GM19351 (cell line): ENCODE measurements at regions not wholly inside any gene's neighbourhood (a gene's known extent, or its start where the extent isn't known, plus 50 kb on each side); places are given as distances from the start of the nearest gene placed in this dataset.
"Not testable (repeated sequence)": the region's sequence is repeated elsewhere in the genome, so short reads cannot be mapped to it uniquely, and the experiment has no call there.

Source experiments
- ATAC-seq: cut with Tn5 transposase; IDR thresholded peaks from one replicate; pipeline ENCODE4 v1.9.1; 2021; ENCODE audit warnings: mild to moderate bottlenecking, moderate library complexity; ENCODE audit not compliant: unreplicated experiment

DNA sequence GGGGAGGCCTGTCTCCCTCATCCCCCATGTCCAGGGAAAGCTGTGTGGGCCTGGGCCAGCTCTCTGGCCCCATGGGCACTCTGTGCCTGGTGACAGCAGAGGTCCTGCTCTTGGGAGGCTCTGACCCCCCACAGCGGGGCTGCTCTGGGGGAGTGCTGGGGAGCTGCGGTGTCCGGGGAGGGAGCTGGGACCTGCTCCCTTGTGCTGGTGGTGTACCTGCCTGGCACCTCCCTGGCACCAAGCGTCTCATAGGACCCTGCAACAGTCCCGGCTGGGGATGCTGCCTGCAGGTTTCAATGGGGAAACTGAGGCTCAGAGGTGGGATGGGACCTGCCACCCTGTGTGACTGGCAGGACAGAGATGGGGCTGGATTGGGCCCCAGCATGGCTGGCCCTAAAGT is 111.3 kb downstream of the KIF26A start:
- ATAC-seq, result no peak

DNA sequence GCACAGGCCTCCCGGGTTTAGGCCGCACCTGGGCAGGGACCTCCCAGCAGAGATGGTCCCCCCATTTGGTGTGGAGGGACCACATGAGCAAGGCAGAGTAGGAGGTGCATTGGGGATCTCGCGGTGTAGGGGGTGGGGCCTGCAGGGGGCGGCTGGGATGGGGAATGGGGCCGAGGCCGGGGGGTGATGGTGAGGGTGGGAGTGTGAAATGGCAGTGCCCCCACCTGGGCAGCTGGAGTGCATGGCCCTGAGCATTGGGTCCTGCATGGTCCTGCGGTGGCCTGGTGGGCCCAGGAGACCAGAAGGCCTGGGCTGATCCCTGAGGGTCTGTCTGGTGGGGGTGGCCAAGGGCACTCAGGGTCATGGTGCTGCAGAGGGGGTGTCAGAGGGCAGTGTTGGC is 111.8 kb downstream of the KIF26A start:
- no peak for ATAC-seq

DNA sequence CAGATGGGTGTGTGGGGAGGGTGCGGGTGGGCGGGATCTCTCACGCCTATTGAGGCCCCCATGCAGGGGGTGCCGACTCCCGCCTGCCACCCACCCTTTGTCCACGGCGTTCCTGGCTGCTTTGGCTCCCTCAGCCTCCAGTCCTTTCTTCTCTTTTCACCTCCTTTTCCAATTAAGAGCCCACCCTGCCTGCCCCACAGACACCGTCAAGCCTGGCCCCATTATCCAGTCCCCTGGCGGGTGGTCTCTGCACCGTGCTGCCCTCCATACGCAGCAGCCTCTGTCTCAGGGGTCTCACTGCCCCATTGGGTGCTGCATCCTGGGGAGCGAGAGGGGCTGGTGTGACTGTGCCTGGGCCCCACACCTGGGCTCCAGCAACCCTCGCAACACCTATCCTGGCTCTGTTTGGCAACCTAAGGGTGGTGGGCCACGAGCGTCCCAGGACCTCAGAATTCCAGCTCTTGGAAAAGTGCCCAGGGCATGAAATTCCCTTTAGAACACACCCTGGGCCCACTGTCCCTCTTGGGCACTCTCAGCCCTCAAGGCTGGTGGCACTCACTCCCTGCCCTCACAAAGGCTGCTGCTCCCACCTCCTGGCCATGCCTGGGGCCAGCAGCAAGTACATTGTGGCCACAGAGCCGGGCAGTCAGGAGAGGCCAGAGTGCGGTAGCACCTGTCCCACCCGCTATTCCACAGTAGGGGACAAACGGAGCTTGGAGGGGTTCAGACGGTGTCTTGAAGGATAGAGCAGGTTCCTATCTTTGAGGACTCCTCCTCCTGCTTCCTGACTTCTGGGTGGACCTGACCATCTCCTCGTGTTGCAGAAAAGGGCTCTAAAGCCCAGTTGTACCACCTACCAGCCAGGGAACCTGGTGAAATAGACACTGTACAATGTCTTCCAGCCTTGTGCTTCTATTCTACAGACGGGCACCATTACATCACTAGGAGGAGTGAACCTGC is 114.1 kb downstream of the KIF26A start:
- ATAC-seq, result no peak

DNA sequence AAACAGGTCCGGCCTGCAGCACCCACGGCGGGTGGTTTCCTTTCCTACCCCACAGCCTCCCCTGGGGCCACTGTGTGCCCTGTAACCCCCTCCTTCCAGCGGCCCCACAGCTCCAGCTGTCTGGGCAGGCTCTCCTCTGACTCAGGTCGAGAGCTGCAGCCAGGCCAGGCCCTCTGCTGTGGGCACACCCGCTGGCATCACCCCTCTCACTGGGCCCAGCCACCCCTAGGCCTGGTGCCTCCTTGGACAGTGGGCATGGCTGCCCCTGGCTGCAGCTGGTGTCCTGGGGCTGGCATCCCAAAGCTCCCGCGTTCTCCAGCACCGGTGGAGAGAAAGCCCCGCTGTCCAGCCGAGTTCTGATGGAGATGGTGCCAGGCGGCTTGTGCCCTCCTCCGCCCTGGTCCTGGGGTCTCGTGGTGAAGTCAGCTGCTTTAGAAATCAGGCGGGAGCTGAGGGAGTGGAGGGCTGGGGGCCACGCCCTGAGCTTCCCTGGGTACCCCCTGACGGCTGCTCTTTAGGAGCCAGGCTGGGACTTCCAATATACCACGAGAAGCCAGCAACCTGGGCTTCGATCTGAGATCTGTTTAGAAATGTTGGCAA is 114.9 kb downstream of the KIF26A start:
- ATAC-seq, result no peak

DNA sequence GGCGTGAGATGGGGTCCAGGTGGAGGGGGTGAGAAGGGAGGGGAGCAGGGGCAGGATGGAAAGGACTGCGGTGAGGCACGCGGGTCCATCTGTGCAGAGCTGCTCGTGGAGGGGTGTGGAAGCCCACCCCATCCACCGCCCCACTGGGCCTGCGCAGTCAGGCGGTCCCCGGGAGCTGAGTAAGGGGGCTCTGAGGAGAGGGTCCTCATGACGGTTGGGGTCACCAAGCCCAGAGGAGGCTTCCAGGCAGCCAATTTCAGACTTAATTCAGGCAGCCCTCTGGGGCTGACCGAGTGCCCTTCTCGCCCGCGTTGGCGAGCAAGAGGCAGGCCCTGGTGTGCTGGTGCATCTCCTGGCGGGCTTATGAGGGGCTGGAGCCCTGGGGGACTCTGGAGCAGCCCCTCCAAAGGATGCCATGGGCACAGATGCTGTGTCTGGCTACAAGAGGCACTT is 115.5 kb downstream of the KIF26A start:
- no peak for ATAC-seq

DNA sequence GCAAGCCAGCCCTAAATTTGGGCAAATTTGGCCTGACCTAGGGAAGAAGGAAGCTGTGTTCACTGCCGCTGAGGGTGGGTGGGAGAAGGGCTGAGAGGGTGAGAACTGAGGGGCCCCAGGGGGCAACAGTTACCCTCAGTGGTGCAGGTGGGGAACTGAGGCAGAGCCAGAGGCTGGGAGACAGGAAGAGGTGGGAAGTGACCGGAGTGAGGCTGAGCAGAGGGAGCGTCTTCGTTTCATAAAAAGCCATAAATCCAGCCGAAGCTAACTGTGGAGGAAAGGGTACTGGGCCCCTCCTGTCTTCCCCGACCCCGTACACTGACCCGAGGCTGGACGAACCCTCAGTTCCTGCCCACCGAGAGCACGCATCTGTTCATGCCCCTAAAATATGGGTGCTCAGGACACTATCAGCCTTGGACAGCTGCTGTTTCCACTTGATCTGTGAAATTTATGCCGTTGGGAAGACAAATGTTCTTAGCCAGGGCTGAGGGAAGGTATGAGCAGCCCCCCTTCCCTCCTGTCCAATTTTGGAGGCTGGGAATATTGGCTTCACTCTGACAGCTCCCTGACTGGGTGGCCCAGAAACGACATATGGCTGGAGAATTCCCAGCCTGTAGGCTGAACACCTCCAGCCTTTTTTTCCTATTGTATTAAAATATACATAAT is 116.5 kb downstream of the KIF26A start:
- ATAC-seq, result no peak

DNA sequence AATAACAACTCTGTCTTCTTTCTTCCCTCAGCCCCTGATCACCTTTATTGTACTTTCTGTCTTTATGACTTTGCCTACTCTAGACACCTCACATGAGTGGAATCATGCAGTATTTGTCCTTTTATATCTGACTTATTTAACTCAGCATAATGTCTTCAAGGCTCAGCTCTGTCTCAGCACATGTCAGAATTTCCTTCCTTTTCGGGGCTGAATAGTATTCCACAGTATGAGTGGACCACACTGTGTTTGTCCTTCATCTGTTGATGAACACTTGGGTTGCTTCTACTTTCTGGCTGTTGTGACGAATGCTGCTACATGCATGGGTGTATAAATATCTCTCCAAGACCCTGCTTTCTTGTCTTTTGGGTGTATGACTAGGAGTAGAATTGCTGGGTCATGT is 117.6 kb downstream of the KIF26A start:
- no peak for ATAC-seq

DNA sequence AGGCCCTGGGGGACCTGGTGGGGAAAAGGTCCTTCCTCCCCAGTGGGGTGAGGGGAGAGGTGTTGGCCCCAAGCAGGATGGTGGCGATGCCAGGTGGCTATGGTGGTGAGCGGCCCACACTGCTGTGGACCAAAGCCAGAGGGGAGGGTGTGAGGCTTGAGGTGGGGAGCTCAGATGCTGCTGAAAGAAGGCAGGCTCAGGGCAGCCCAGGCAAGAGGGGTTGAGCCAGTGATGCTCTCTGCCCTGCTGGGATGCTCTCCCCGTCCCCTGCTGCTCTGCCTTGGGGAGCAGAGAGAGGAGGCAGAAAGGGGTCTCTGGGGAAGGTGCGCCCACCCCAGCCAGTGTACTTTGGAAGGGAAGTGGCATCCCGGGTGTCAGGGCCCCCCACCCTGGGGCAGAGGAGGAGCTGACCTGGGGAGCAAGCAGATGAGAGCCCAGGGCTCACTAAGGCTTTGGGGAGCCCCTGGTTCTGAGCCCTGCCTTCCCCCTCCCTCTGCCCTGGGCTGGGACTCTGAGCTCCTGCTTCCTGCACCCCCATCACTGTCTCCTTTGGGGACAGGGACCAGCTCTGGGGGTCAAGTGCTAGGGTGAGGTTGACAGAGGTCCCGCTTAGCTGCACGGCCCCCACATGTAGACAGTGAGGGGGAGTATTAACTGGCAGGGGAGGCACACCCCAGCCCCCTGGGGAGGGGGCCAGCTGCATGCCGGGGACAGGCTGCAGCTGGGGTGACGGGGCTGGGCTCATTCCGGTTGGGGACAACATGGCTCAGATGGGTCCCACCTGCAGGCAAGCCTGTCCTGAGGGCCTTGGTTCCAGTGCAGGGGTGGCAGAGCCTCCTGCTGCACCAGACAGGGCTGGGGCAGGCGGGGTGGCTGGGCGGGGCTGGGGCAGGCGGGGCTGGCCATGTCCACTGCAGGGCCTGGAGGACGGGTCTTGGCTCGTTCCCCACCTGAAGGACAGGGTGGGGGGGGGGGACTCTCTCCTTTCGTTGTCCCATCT is 124.4 kb downstream of the KIF26A start:
- ATAC-seq, result no peak

DNA sequence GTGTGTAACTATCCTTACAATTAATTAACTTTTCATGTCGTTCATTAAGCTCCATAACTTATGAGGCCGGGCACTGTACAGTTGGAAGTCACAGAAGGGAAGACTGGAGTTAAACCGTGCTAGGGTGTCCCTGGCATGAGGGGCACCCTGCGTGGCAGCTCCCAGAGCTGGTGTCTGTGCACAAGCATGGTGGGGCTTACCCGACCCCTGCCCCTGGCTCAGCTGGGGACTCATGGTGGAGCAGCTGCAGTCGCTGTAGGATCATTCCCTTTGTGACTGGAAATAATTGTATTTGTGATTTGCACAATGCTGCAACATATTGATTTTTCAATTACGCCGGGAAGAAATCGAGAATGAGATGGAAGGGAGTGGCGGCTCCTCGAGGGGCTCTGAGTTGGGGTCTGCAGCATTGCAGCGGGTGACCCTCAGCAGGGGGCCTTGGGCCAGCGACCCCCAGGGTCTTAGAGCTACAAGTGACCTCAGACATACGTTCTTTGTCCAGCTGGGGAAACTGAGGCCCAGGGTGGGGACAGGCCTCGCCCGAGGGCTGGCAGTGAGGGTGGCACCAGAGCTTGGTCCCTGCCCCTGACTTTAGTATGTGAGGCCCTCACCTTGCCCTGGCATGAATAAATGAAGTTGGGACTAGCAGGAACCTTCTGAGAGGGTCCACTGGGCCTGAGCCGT is 125.4 kb downstream of the KIF26A start:
- no peak for ATAC-seq

DNA sequence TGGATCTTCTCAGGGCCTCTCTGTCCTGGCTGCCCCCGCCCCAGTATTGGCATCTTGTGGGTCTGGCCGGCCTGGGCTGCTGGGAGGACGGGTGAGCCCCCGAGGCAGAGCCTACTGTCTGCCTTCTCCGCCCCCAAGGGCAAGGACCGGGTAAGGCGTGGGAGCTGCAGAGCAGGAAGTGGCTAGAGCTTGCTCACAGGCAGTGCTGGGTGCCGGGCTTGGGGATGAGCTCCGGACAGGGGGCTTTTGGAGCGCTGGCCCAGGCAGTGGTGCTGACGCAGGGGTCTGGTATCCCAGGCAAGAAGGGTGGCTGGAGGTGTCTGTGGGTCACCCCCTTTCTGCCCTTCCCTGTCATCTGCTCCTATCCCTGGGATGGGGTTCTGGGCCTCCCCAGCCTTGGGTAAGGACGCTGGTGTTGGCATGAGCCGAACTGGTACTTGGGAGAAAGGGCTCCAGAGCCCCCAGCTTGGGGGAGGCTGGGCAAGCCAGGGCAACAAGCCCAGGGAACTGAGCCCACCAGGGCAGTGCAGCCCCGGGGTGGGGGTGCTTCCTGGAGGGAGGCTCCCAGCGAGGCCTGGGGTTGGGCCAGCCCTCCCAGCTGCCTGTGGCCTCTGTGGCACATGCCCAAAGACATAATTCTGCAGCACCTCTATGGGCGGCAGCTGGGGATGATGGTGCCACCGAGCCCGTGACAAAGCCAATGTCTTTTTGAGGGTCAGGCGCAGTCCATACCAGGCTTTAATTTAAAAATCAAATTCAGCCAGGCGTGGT is 126.3 kb downstream of the KIF26A start:
- no peak for ATAC-seq

DNA sequence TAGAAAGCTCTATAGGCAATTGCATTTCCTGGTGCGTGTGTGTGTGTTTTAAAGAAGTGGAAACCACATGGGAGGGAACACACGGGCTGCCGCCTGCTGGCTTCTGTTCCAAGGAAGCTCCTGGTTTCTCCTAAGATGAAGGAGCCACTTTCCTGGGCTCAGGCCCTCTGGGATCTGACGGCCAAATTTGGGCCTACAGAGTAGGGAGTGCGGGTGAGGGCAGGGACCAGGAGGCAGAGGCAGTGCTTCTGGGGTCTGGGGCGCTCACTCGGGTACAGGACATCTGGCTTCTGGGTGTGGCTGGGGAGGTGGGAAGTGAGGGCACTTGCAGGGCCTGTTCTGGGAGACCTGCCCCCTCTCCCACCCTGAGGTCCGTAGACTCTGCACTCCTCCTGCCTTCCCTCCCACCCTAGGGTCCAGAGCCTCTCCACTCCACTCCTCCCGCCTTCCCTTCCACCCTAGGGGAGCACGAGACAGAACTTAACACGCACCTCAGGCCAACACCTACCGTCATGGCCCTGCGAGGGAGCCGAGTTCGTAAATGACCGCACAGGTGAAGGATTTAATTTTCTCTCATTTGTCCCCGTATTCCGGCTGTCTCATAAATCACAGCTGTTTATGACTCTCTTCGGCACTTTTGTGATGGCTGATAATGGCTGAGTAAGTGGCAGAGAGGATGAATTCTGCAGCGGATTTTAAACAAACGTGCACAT is 127.7 kb downstream of the KIF26A start:
- no peak for ATAC-seq

DNA sequence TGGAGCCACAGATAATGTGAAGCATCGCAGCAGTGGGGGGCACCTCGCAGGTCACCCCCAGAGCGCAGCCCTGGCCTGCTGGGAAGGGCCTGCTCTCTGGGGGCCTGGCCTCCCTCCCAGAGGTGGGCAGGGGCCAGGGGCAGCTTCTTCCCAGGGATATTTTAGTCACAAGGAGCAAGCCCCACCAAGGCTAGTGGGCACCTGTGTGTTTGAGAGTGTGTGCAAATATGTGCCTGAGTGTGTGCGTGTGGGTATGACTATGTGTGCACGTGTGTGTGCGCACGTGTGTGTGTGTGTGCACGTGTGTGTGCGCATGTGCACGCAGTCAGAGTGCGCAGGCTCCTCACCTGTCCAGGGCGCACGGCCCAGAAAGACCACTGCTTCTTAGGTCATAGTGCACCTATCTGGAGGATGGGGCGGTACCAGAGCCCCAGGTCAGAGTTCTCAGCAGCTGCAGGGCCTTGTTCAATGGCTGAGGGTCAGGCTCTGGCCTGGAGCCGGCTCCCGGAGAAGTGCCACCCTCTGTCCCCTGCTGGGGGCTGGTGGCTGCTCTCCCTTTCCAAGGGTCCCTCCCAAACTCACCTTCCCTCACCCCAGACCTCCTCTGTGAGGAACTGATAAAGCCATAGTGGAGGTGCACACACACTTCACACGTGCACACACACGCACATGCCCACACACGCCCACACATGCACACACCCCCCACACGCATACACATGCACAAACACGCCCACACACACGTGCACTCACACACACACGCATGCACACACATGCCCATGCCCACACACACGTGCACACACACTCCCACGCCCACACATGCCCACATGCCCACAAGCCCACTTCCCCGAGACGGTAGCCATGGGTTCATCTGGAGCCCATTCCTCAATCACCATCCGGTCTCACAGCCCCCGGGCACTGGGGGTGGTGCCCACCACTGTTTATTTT is 128.5 kb downstream of the KIF26A start:
- ATAC-seq, result no peak

DNA sequence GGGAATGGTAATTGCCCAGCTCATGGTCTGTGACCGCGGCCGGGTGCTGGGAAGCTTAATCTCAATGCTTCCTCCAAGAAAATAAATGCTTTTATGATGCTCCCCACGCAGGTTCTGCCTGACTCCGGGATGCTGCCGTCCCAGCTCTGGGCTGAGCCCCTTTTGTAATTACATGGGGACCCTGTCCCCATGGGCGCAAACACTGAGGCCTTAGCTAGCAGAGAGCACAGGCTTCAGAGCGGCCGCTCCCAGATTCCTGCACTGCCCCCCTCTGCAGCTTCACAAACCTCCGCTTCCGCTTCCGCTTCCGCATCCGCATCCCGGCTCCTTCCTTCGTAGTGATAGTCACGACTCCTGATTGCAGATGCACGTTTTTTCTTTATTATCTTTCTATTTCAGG is 129.5 kb downstream of the KIF26A start:
- ATAC-seq, result no peak

DNA sequence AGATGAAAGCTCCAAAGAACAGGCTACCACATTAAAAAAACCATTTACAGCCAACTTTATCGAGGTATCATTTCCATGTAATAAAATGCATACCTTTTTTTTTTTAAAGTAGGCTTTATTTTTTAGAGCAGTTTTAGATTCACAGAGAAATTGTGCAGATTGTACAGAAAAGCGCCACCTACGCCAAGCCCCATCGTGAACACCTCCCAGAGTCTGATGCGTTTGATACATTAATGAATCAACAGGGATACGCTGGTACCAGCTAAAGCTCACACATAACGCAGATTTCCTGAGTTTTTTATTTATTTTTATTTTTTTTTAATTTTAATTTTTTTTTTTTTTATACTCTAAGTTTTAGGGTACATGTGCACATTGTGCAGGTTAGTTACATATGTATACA is 129.9 kb downstream of the KIF26A start:
- no peak for ATAC-seq

DNA sequence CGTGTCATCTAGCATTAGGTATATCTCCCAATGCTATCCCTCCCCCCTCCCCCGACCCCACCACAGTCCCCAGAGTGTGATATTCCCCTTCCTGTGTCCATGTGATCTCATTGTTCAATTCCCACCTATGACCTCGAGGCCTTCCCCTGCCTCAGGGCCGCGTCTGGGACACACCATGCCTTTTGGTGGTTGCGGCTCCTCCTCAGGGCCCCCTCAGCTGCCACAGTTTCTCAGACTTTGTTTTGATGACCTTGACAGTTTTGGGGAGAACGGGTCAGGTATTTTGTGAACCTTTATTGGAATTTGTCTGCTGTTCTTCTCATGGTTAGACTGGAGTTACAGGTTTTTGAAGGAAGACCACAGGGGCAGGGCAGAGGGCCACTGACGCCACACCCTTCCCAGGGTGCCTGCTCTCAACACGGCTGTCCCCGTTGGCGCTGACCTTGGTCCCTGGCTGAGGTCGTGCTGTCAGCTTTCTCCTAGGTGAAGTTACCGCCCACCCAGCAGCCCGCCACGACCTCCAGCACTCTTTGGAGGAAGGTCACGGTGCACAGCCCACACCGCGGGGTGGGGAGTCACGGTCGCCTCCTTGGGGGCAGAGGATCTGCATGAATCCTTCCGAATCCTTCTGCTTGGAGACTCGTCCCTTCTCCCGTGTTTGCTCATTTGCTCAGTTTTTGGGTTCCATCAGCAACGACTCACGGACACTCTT is 130.5 kb downstream of the KIF26A start:
- no peak for ATAC-seq

DNA sequence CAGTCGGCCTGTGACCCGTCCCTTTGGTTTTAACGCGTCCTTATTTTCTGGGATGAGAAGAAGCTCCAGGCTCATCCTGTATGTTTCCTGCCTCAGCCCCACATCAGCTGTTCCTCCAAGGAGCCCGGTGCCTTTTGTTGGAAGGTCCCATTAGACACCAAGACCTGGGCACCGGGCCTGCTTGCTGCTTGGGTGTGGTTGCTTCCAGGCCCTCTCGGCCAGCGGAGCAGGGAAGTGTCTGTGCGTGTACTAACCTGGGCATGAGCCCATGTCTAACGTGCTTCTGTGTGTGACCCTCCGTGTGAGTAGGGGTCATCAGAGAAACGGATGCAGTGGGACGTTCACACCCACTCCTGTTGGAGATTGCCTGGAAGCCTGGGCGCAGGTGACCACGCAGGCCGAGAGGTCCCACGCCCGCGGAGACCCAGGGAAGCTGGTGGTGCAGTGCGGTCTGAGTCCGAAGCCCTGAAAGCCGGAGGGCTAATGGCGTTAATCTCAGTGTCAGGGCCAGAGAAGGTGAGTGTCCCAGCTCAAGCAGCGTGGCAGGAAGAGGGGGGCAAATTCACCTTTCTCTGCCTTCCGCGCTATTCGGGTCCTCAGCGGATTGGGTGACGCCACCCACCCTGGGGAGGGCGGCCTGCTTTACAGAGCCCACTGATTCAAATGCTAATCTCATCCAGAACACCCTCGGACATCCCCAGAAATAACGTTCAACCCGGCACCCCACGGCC is 131.3 kb downstream of the KIF26A start:
- ATAC-seq, result not testable (repeated sequence)
